ENCODE measurements at regions not wholly inside any gene's neighbourhood (a gene's known extent, or its start where the extent isn't known, plus 50 kb on each side); places are given as distances from the start of the nearest gene placed in this dataset.

DNA sequence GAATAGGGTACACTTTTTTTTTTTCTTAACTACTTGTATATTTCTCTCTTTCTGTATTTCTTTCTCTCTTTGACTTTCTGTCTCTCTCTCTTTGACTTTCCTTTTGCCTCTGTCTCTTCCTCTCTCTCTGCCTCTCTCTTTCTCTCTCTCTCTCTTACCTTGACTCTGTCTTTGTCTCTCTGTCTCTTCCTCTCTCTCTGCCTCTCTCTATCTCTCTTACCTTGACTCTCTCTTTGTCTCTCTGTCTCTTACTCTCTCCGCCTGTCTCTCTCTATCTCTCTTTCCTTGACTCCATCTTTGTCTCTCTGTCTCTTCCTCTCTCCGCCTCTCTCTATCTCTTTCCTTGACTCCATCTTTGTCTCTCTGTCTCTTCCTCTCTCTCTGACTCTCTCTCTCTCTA is 62.4 kb upstream of the PRMT8 start:
- no peak for TF ChIP-seq POLR2A (IDR thresholded peaks at IDR 0.05)
- TF ChIP-seq, protein P1, sequence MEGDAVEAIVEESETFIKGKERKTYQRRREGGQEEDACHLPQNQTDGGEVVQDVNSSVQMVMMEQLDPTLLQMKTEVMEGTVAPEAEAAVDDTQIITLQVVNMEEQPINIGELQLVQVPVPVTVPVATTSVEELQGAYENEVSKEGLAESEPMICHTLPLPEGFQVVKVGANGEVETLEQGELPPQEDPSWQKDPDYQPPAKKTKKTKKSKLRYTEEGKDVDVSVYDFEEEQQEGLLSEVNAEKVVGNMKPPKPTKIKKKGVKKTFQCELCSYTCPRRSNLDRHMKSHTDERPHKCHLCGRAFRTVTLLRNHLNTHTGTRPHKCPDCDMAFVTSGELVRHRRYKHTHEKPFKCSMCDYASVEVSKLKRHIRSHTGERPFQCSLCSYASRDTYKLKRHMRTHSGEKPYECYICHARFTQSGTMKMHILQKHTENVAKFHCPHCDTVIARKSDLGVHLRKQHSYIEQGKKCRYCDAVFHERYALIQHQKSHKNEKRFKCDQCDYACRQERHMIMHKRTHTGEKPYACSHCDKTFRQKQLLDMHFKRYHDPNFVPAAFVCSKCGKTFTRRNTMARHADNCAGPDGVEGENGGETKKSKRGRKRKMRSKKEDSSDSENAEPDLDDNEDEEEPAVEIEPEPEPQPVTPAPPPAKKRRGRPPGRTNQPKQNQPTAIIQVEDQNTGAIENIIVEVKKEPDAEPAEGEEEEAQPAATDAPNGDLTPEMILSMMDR (IDR thresholded peaks at IDR 0.05), result no peak

Measured in esophagus squamous epithelium (tissue), 4 donors.